IMR-90 (cell line): ENCODE measurements at regions not wholly inside any gene's neighbourhood (a gene's known extent, or its start where the extent isn't known, plus 50 kb on each side); places are given as distances from the start of the nearest gene placed in this dataset.

Experiments
- BHLHE40 ChIP-seq: fragments of 150-350 bp; IDR thresholded peaks from 2 replicates; pipeline ENCODE4 v1.6.1; 2016; ENCODE audit warnings: mild to moderate bottlenecking, low read depth, low read length
- CEBPB ChIP-seq: IDR thresholded peaks from 2 replicates; pipeline ENCODE4 v1.6.1; 2012; ENCODE audit warnings: low read depth, low read length, improper control_type of control experiment
- CHD1 ChIP-seq: IDR thresholded peaks from 2 replicates; pipeline ENCODE4 v1.6.1; 2012; ENCODE audit warnings: low read depth, low read length, improper control_type of control experiment
- FOS ChIP-seq: fragments of 150-350 bp; IDR thresholded peaks from 2 replicates; pipeline ENCODE4 v1.6.1; 2016; ENCODE audit warnings: low read depth, low read length
- MAFK ChIP-seq: IDR thresholded peaks from 2 replicates; pipeline ENCODE4 v1.6.1; 2012; ENCODE audit warnings: low read depth, low read length, improper control_type of control experiment
- MAZ ChIP-seq: IDR thresholded peaks from 2 replicates; pipeline ENCODE4 v1.6.1; 2012; ENCODE audit warnings: low read depth, mild to moderate bottlenecking, low read length, improper control_type of control experiment, moderate library complexity, borderline replicate concordance
- MXI1 ChIP-seq: IDR thresholded peaks from 2 replicates; pipeline ENCODE4 v1.6.1; 2012; ENCODE audit warnings: low read depth, mild to moderate bottlenecking, low read length, moderate library complexity, borderline replicate concordance
- POLR2A ChIP-seq: IDR thresholded peaks from 2 replicates; pipeline ENCODE4 v1.6.1; 2012; ENCODE audit warnings: mild to moderate bottlenecking, low read depth, low read length
- RAD21 ChIP-seq: IDR thresholded peaks from 2 replicates; pipeline ENCODE4 v1.6.1; 2012; ENCODE audit warnings: low read length, improper control_type of control experiment
- RCOR1 ChIP-seq: IDR thresholded peaks from 2 replicates; pipeline ENCODE4 v1.6.1; 2012; ENCODE audit warnings: mild to moderate bottlenecking, low read length, improper control_type of control experiment; ENCODE audit not compliant: insufficient replicate concordance
- RFX5 ChIP-seq: IDR thresholded peaks from 2 replicates; pipeline ENCODE4 v1.8.0; 2012; ENCODE audit warnings: low read depth, mild to moderate bottlenecking, low read length, moderate library complexity
- SMC3 ChIP-seq: fragments of 150-350 bp; IDR thresholded peaks from 2 replicates; pipeline ENCODE4 v1.6.1; 2016; ENCODE audit warnings: low read depth, mild to moderate bottlenecking, antibody characterized with exemption, low read length, moderate library complexity
- TF ChIP-seq, protein P1 (sequence below): fragments of 150-350 bp; IDR thresholded peaks from 2 replicates; pipeline ENCODE4 v1.6.1; 2016; ENCODE audit warnings: low read depth, mild to moderate bottlenecking, low read length, moderate library complexity, borderline replicate concordance
- TF ChIP-seq, protein P2 (sequence below): conservative IDR thresholded peaks from 2 replicates; pipeline ENCODE4 v1.5.1; 2012; ENCODE audit warnings: mild to moderate bottlenecking, low read depth, low read length, improper control_type of control experiment

DNA sequence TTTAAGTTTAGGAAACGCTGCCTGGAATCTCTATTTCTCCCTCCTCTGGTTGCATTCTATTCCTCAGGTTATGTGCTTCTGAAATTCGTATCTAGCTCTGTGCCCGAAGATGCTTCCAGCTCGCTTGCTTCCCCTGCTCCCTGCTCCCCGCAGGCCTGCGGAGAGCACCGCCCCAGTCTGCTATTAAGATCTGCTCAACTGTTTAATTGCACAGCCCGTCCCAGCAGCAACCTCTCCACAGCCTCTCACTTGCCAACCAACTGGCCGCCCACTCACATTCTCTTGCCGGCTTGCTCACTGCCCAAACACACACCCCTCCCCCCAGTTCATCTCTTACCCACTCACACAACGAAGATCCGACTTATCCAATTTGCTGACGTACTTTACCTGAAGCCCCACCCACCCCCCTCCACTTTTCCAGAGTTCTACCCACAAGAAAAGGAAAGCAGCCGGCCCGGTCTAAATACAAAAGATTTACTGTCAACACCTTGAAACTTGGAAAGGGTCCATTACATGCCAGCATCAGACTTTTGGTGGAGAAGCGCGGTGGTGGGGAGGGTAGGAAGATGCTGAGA, 167.3 kb upstream of the KLF14 start:
- TF ChIP-seq, protein P1, sequence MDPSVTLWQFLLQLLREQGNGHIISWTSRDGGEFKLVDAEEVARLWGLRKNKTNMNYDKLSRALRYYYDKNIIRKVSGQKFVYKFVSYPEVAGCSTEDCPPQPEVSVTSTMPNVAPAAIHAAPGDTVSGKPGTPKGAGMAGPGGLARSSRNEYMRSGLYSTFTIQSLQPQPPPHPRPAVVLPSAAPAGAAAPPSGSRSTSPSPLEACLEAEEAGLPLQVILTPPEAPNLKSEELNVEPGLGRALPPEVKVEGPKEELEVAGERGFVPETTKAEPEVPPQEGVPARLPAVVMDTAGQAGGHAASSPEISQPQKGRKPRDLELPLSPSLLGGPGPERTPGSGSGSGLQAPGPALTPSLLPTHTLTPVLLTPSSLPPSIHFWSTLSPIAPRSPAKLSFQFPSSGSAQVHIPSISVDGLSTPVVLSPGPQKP: no peak
- no peak for TF ChIP-seq RAD21
- TF ChIP-seq, protein P2, sequence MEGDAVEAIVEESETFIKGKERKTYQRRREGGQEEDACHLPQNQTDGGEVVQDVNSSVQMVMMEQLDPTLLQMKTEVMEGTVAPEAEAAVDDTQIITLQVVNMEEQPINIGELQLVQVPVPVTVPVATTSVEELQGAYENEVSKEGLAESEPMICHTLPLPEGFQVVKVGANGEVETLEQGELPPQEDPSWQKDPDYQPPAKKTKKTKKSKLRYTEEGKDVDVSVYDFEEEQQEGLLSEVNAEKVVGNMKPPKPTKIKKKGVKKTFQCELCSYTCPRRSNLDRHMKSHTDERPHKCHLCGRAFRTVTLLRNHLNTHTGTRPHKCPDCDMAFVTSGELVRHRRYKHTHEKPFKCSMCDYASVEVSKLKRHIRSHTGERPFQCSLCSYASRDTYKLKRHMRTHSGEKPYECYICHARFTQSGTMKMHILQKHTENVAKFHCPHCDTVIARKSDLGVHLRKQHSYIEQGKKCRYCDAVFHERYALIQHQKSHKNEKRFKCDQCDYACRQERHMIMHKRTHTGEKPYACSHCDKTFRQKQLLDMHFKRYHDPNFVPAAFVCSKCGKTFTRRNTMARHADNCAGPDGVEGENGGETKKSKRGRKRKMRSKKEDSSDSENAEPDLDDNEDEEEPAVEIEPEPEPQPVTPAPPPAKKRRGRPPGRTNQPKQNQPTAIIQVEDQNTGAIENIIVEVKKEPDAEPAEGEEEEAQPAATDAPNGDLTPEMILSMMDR: no peak
- peak; percentile 73 for TF ChIP-seq POLR2A
- no peak; the same call in 1 of the 2 replicates for TF ChIP-seq SMC3
- TF ChIP-seq RFX5: no peak
- peak; percentile 55; the same call in 1 of the 2 replicates for TF ChIP-seq MAZ
- TF ChIP-seq CHD1: no peak; the same call in 1 of the 2 replicates
- no peak for TF ChIP-seq RCOR1
- no peak for TF ChIP-seq MXI1
- TF ChIP-seq FOS: peak; percentile 44; the same call in 1 of the 2 replicates
- TF ChIP-seq CEBPB: peak; percentile 24; the same call in 1 of the 2 replicates
- no peak for TF ChIP-seq BHLHE40
- TF ChIP-seq MAFK: no peak
